Head of caudate nucleus (tissue), 42 donors: ENCODE measurements at regions not wholly inside any gene's neighbourhood (a gene's known extent, or its start where the extent isn't known, plus 50 kb on each side); places are given as distances from the start of the nearest gene placed in this dataset.

Experiments used
- DNase-seq, 42 donors: peaks; one replicate each; pipeline versions ENCODE4 v3.0.0 to v3.0.0-alpha.2; 2020 to 2021; ENCODE audit warnings: mixed read lengths in 7 of 42
- intact Hi-C: fragments of 100-400 bp; cut with DNase I; formaldehyde crosslinking; loops from one replicate; pipeline ENCODE4 v1.15.0; 2022

DNA sequence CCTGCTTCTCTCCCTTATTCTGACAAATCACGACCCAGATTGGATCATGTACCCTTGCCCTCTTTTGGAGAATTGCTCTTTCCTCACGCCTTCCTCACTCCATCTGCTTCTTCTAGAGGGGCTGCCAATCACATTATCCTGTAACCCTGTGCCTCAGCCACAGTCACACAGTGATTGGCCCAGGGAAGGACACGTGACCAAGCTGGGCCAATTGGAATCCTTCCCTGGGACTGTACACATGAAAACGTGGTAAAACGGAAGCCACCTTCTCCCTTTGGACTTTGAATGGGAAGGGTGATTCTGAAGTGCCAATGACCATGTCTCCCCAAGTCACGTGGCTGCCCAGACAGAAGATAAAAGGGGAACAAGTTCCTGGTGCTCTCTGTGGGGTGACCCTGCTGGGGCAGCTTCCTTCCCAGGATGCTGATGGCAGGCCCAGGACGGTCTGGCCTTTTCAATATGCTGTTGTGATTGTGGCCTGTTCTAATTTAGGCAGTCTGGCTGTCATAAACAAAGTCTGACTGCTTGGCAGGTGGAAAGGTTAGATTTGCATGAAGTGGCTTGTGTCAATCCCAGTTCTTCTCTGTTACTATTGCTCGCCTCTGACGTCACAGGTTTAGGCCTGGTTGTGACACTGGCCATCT, 92.9 kb downstream of the UBIAD1 start:
- no peak for DNase-seq
- intact Hi-C loops: no loop called here

DNA sequence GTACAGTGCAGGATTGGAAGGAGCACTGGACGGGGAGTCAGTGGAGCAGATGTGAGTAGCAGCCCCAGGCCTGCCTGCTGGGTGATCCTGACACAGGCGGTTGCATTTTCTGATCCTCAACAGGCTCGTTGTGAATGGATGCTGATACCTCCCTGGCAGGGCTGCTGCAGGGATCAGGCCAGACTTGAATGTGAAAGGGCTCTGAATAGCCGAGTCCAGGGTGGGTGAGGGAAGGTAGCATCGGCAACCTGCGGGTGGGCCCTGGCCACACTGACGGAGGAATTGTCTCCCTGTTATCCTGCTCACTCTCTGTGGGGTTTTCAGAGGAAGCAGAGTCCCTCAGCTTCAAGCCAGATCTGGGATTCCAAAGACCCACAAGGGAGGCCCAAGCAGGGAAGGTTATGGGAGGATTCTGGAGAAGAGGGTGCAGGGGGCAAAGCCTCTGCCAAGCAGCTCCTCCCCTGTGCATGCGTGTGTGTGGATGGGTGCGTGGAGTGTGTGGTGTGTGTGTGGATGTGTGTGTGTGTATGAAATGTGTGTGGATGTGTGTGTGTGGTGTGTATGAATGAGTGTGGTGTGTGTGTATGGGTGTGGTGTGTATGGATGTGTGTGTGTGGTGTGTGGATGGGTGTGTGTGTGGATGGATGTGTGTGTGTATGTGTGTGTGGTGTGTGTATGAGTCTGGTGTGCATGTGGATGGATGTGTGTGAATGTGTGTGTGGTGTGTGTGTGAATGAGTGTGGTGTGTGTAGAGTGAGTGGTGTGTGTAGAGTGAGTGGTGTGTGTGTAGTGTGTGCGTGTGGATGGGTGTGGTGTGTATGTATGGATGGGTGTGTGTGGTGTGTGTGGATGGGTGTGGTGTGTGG, 100.3 kb downstream of the UBIAD1 start:
- DNase-seq: no peak
- intact Hi-C loops: no loop called here

DNA sequence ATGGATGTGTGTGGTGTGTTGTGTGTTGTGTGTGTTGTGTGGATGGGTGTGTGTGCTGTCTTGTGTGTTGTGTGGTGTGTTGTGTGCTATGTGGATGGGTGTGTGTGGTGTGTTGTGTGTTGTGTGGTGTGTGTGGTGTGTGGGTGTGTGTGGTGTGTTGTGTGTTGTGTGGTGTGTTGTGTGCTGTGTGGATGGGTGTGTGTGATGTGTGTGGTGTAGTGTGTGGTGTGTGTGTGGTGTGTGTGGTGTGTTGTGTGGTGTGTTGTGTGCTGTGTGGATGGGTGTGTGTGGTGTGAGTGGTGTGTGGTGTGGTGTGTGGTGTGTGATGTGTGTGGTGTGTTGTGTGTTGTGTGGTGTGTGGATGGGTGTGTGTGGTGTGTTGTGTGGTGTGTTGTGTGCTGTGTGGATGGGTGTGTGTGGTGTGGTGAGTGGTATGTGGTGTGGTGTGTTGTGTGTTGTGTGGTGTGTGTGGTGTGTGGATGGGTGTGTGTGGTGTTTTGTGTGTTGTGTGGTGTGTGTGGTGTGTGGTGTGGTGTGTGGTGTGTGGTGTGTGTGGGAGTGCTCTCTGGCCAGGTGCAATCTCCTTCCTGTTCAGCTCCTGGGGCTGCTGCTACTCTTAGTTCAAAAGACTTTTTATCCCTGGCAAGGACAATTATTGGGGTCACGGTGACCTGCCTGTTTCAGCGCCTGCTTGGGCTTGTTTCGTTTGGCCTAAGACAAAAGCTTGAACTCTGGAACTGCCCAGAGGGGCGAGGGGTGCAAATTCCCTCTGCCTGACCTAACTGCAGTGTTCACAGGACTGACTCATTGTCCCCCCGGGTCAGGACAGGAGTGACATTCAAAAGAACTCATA, 101.1 kb downstream of the UBIAD1 start:
- no peak for DNase-seq
- intact Hi-C loops: no loop called here

DNA sequence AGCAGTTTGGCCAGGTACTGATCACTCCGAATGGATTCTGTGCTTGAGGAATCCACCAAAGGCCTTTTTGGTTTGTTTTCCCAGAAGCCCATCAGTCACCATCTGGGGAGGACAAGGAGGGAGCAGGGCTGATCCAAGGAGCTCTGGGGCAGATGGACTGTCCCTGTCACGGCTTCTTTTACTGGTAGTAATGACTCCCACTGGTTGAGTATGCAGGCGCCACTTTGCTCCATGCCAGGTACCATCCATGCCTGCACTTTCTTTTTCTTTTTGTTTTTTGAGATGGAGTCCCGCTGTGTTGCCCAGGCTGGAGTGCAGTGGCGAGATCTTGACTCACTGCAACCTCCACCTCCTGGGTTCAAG, 101.7 kb downstream of the UBIAD1 start:
- intact Hi-C loops: no loop called here
- no peak for DNase-seq

DNA sequence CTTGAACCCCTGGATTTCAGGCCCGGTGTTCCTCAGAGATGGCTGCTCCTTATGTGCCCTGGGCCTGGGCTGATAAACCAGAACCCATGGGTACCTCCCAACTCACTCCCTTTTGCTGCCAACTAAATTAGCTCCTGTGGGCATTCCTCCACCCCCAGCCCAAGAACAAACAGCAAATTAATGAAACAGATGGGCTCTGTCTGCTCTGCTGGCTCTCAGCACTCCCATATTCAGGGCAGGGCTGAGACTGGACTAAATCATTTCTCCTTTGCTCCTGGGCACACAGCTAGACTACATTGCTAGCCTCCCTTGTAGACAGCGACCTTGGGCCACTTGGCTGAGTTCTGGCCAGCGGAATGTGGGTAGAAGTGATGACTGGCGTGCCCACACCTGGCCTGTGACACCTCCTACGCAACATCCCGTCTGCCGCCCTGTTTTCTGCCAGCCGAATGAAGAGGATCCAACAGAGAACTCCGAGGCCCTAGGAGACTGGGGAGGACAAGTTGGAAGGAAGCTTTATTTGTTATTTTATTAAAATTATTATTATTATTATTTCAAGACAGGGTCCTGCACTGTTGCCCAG, 101.9 kb upstream of the DISP3 start:
- intact Hi-C loops: no loop called here
- DNase-seq: no peak

DNA sequence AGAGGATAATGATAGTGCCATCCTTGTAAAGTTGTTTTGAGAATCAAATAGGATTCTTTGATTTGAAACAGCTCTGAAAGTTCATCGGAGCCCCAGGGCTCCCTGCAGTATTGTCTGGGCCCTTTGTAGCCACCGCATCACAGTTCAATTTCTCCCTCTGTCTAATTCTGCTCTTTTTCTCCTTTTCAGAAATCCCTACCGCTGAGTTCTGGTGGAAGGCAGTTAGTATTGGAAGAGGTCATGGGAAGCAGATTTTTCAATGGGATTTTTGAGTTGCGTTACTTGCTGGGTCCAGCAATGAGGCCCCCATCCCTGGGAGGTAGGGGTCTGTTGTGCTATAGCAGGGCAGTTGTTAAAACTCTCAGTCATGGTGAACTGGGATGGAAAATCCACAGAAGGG, 101.0 kb upstream of the DISP3 start:
- no peak for DNase-seq
- intact Hi-C loops: no loop called here

DNA sequence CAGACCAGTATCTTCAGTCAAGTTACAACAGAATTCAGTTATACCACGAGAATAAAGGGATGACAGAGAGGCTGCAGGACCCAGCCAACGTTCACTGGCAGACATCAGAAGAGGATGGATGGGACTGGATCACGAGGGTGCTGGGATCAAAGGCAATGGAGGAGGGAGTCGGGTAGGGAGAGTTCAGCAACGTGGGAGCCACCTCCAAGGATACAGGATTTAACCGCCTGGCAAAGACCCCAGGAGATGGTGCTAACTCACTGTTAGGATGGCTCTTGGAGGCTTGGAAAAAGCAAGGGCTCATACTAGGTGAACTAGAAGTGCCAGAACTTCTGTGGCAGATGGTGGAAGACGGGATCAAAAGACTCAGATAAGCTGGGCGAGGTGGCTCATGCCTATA, 99.1 kb upstream of the DISP3 start:
- intact Hi-C loops: no loop called here

DNA sequence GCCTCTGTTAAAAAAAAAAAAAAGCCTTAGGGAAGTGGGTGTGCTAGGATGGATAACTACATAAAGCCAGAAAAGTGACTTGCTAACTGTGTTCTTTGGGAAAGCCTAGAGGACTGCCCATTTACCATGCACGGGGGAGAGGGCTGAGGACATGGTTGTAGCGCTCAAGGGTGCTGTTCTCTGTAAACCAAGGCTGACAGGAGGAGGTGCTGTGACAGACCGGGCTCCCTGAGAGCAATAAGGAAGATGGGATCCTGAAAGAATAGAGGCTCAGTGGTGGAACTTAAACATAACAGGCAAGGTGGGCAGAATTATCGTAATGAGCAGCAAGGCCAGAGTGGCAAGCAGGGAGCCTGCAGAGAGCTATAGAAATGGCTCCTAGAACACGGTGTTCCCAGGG, 98.5 kb upstream of the DISP3 start:
- no peak for DNase-seq
- intact Hi-C loops: no loop called here

More for the DNA sequence above, 99.1 kb upstream of the DISP3 start:
- no peak for DNase-seq

DNA sequence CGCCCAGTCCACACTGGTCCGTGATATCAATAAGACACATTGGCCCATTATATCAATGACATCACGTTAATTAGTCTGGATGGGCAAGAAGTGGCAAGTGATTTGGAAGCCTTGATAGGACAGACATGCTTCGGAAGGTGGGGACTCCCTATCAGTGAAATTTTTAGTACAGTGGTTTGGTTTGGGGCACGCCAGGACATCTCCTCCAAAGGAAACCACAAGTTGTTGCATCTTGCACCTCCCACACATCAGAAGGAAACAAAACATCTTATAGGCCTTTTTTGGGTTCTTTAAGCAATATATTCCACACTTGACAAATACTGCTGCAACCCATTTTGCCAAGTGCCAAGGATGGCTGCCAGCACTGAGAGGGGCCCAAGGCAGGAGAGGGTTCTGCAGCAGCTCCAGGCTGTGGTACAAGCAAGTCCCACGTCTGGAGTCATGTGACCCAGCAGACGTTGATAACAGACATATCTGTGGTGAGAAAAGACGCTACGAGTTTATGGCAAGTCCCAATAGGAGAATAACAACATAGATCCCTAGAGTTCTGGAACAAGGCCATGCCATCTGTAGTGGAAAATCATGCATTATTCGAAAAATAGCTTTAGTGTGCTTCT, 95.3 kb upstream of the DISP3 start:
- intact Hi-C loops: no loop called here
- peak in 1 of 42 donors; percentile 6 for DNase-seq

DNA sequence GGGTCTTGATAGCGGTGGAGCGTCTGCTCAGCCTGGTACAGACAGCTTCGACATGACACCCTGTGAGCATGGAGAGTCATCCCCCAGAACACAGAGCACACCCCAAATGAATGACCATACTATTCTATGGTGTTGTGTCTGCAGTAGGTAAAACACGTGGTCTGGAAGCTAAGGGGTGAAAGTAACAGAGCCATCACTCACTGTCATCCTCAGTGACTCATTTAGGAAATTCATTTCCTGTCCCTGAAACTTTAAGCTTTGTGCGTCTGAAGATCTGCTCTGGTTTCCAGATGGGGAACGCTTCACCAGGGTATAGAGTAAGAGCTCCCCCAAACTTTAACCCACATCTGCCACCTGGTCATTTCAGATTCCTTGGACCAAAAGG, 94.8 kb upstream of the DISP3 start:
- intact Hi-C loops: no loop called here
- DNase-seq: no peak

DNA sequence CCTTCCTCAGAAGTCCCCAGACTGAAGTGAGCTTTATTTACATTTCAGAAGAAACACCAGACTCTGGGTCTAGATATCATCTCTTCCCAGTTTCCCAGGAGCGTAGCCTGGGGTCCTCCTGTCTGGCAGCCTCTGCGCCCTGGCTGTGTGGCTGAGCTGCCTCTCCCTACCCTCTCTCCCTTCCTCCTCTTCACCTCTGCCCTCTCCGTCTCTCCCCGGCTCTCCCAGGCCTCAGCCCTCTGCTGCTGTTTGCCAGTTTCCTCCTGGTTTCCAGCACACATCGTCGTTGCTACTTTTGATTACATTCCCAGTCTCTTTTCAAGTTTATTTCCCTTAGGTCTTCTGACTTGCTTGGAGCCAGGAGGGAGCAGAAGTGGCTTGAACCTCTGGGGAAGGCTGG, 91.1 kb upstream of the DISP3 start:
- DNase-seq: no peak
- intact Hi-C loops: no loop called here

DNA sequence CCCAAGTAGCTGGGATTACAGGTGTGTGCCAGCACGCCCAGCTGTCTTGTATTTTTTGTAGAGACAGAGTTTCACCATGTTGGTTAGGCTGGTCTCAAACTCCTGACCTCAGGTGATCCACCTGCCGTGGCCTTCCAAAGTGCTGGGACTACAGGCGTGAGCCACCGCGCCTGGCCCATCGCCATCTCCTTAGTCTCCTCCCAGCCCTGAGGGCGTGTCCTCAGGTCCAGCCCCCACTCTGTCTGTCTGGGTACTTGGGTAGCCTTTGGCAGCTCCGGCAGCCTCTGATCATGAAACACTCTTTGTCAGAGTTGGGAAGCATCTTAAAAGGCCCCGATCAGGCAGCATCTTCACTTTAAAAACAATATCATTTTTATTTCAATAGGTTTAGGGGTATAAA, 90.3 kb upstream of the DISP3 start:
- DNase-seq: no peak
- intact Hi-C loops: no loop called here

DNA sequence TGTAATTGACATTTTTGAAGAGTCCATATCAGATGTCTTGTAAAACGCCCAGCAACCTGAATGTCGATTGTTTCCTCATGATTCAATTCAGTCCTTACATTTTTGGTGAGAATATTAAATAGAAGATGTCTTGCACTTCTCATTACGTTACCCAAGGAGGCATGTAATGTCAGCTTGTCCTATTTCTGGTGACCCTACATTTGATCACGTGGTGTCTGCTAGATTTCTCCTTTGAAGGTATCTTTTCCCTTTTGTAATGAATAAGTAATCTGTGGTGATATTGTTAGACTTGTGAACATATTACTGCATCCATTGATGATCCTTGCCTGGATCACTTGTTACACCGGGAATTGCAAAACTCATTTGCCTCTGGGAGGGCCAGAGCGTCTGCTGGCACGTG, 87.6 kb upstream of the DISP3 start:
- intact Hi-C loops: no loop called here
- DNase-seq: no peak

DNA sequence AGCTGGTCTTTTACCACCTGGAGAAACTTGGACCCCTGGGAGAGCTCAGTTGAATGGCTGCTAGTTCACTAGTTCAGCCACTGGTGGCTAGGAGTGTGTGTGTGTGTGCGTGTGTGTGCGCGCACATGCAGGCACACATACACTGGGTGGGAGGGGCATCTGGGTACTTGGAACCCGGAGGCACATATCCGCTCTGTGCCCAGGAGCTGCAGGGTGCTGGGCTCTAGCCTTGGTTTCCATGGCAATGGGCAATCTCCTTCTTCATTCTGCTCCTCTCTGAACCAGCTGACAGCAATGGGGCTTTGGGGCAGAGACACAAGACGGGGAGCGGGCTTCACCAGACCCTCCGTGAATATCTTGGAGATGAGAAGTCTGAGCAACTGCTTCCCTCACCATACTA, 87.1 kb upstream of the DISP3 start:
- peak in 6 of 42 donors; percentile 5 to 47 (median 12) for DNase-seq
- intact Hi-C loops: no loop called here

DNA sequence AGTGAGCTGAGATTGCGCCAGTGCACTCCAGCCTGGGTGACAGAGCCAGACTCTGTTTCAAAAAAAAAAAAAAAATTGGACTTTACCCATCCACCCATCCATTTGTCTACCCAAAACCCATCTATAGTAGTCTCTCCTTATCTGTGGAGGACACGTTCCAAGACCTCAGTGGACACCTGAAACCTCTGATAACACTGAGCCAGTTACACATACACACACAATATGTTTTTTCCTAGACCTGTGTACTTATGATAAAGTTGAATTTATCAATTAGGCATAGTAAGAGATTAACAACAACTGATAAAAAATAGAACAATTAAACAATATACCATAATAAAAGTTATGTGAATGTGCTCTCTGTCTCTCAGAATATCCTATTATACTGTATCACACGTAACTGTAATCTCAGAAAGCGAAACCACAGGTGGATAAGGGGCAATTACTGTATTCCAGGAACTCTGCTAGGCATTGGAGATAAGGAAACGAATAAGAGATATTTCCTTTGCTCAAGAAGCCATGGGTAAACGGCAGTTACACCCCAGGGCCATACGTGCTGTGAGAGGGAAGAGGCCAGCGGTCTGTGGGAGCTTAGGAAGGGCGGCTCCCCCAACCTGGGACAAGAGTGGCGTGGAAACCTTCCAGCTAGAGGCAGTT, 84.2 kb upstream of the DISP3 start:
- intact Hi-C loops: no loop called here

DNA sequence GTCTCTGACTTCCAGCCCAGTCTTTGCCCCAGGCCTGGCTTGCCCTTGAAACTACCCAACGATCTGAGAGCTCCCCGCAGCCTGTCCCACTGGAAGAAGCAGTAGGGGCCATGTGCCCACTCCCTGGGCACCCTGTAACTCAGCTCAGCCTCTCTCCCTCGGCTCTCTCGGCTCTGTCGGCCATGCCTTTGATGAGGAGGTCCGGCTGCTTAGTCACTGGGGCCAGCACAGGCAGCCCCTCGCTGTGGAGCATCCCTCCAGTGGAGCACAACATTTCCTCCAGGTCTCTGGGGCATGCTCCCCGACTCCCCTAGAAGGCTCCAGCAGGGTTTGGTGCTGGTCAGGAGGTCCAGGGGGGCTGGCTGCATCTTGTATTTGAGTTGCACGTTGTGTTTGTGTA, 83.3 kb upstream of the DISP3 start:
- intact Hi-C loops: no loop called here
- DNase-seq: no peak

More for the DNA sequence above, 84.2 kb upstream of the DISP3 start:
- no peak for DNase-seq

DNA sequence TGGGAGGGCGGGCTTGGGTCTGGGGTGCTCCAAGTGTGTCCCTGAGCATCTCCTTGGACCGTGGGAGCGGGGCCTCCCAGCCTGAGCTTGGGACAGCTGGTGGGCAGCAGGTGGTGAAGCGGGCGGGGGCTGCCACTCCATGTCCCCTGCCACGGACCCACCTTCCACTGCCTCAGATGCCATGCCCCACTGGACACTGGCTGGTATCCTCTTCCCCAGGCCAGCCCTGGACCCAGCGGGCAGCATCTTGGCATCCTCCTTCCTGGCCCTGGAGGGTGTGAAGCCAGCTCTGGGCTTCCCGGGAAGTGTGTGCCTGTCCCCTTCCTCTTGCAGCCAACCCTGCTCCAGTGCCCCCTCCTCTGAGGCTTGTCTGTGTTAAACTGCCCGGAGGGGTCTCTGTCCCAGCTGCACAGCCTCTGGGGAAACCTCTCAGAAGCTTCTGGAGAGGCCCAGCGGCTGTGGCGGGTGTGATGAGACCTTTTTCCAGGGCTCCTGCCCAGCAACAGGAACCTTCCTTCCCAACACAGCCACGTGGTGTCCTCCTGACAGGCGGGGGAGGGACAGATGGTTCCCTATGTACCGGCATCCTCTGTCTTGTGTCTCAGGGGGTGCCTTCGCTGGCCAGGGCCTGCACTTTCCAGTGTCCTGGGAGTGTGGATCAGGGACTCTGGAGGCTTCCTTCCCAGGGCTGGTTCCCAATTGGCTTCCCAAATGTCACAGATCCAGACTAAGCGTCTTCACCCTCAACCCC, 81.6 kb upstream of the DISP3 start:
- intact Hi-C loops: no loop called here
- DNase-seq: no peak

DNA sequence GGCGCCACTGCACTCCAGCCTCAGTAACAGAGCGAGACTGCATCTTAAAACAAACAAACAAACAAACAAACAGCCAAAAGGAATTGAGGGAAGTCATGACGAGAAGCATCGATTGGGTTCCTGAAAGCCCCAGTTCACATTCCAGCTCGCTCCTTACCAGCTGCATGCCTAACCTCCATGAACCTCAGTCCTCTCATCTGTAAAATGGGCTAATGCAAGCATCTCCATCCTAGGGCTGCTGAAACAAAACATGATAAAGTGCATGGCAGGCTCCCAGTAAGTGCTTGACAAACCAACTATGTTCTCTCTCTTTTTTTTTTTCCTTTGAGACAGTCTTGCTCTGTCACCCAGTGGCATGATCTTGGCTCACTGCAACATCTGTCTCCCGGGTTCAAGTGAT, 79.7 kb upstream of the DISP3 start:
- intact Hi-C loops: no loop called here
- no peak for DNase-seq
